ENCODE measurements at regions not wholly inside any gene's neighbourhood (a gene's known extent, or its start where the extent isn't known, plus 50 kb on each side); places are given as distances from the start of the nearest gene placed in this dataset.

DNA sequence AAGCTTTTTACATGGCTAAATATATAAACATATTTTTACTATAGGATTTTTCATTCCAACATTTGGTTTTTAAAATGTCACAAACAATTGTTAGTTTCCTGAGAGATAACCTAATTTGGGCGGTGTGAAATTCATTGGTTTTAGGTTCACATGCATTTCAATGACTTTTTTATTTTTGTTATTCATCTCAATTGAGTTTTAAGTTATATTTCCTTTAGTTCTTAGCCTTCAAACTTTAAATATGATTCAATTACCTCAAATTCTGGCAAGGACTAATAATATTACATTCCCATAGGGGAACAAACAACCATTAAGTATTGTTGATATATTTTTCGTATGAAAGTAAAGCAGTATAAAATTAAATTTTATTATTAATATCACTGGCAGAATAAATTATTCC lies 265.3 kb downstream of the SLITRK6 start:
- Histone ChIP-seq H3K4ac (ENCODE audit: low read depth, low read length) (no peak overlapping the region), H3K9me1 (ENCODE audit: insufficient read depth, low read length) (no peaks in the 10 kb centered on the region), H4K20me1 (ENCODE audit: insufficient read depth, low read length) (no peaks in the 10 kb centered on the region), H2BK15ac (ENCODE audit: low read depth, low read length) (no peak overlapping the region), H4K8ac (ENCODE audit: low read depth in 2 of 2, low read length in 2 of 2) (no peak overlapping the region; a peak in 1 of 4 replicates), H2BK120ac (ENCODE audit: low read depth, low read length) (no peak overlapping the region), H3K9ac (ENCODE audit: low read depth, low read length) (no peak overlapping the region), H3K14ac (replicated peaks; ENCODE audit: low read depth, low read length) (no peak overlapping the region), H3K56ac (ENCODE audit: extremely low read depth, insufficient read depth, low read length) (no peak overlapping the region), H3K23ac (ENCODE audit: low read depth, low read length) (no peak overlapping the region), H3K4me2 (ENCODE audit: low read depth, low read length) (no peak overlapping the region), H2AK9ac (replicated peaks; ENCODE audit: low read depth, low read length, poor library complexity) (no peak overlapping the region), H3K9me3 (ENCODE audit: control insufficient read depth, insufficient read depth, low read length) (no peaks in the 10 kb centered on the region), H3K36me3 (ENCODE audit: control insufficient read depth, insufficient read depth, low read length) (no peaks in the 10 kb centered on the region), H2BK5ac (ENCODE audit: low read depth, low read length, poor library complexity, severe bottlenecking) (no peak overlapping the region), H4K91ac (ENCODE audit: insufficient read depth, low read depth, low read length) (no peak overlapping the region), H4K5ac (ENCODE audit: low read depth, low read length) (no peak overlapping the region), H3K27ac (ENCODE audit: insufficient read depth, low read length) (no peak overlapping the region), H3K4me1 (ENCODE audit: control insufficient read depth, insufficient read depth, low read length) (peaks cover 6% of the 10 kb centered on the region), H3K4me3 (ENCODE audit: insufficient read depth, low read depth, low read length) (no peak overlapping the region), H2AFZ (replicated peaks; ENCODE audit: low read length, poor library complexity) (no peak overlapping the region), H2BK20ac (ENCODE audit: low read depth, low read length) (no peak overlapping the region), H3K18ac (ENCODE audit: low read depth, low read length) (no peak overlapping the region), H3K79me1 (ENCODE audit: low read depth in 1 of 2, low read length in 2 of 2) (no peaks in the 10 kb centered on the region), H3K27me3 (ENCODE audit: control insufficient read depth, insufficient read depth, low read length) (no peaks in the 10 kb centered on the region), H2AK5ac (ENCODE audit: low read depth, low read length) (no peak overlapping the region)
- WGBS, 2 experiments (ENCODE audit: extremely low coverage in 2 of 2, insufficient read length in 1 of 2) = no CpG with 5 or more reads among the region's 2 CpGs
- no TSS peak for BruUV-seq (replicated peaks)
- TF ChIP-seq RCOR1 (IDR thresholded peaks at IDR 0.05; ENCODE audit: insufficient replicate concordance, low read length) (no peak), CHD1 (IDR thresholded peaks at IDR 0.05; ENCODE audit: low read depth, low read length) (no peak), MXI1 (IDR thresholded peaks at IDR 0.05; ENCODE audit: borderline replicate concordance, low read depth, low read length) (no peak), SMC3 (IDR thresholded peaks at IDR 0.05; ENCODE audit: low read depth, low read length) (no peak), BHLHE40 (IDR thresholded peaks at IDR 0.05; ENCODE audit: low read depth, low read length) (no peak), POLR2A (IDR thresholded peaks at IDR 0.05; ENCODE audit: low read depth, low read length) (no peak), CEBPB (IDR thresholded peaks at IDR 0.05; ENCODE audit: low read depth, low read length) (no peak), FOS (IDR thresholded peaks at IDR 0.05; ENCODE audit: low read depth, low read length) (no peak)
- TF ChIP-seq, protein P1, sequence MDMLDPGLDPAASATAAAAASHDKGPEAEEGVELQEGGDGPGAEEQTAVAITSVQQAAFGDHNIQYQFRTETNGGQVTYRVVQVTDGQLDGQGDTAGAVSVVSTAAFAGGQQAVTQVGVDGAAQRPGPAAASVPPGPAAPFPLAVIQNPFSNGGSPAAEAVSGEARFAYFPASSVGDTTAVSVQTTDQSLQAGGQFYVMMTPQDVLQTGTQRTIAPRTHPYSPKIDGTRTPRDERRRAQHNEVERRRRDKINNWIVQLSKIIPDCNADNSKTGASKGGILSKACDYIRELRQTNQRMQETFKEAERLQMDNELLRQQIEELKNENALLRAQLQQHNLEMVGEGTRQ (IDR thresholded peaks at IDR 0.05; ENCODE audit: low read depth, low read length) = no peak
- TF ChIP-seq, protein P2, sequence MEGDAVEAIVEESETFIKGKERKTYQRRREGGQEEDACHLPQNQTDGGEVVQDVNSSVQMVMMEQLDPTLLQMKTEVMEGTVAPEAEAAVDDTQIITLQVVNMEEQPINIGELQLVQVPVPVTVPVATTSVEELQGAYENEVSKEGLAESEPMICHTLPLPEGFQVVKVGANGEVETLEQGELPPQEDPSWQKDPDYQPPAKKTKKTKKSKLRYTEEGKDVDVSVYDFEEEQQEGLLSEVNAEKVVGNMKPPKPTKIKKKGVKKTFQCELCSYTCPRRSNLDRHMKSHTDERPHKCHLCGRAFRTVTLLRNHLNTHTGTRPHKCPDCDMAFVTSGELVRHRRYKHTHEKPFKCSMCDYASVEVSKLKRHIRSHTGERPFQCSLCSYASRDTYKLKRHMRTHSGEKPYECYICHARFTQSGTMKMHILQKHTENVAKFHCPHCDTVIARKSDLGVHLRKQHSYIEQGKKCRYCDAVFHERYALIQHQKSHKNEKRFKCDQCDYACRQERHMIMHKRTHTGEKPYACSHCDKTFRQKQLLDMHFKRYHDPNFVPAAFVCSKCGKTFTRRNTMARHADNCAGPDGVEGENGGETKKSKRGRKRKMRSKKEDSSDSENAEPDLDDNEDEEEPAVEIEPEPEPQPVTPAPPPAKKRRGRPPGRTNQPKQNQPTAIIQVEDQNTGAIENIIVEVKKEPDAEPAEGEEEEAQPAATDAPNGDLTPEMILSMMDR (conservative IDR thresholded peaks at IDR 0.05; ENCODE audit: low read depth, low read length) = no peak
- POLR2A ChIA-PET (ENCODE audit: unreplicated experiment) = no interaction called here
- dilution Hi-C loops (cut with HindIII; ENCODE audit: low sequenced_read_pairs, unreplicated experiment) = no loop called here
- ATAC-seq (ENCODE audit: low read depth) (no peak), DNase-seq (no peak)
- in situ Hi-C loops (cut with MboI; ENCODE audit: low sequenced_read_pairs) = no loop called here
- intact Hi-C loops (cut with micrococcal nuclease) = no loop called here
- CTCF ChIA-PET = interaction anchor here (0.9 kb wide), 1 partner anchor 26 kb away, joined by 3 read pairs; no protein-coding TSS in a partner anchor

All from IMR-90 (cell line).